Upper lobe of left lung (tissue), 6 donors: ENCODE measurements at regions not wholly inside any gene's neighbourhood (a gene's known extent, or its start where the extent isn't known, plus 50 kb on each side); places are given as distances from the start of the nearest gene placed in this dataset.

Experiments
- ATAC-seq, 2 donors: fragments of 200-7000 bp; cut with Tn5 transposase; one replicate each; pipeline ENCODE4 v1.9.1; 2022; ENCODE audit warnings: mild to moderate bottlenecking in 2 of 2, moderate library complexity in 2 of 2; ENCODE audit not compliant: low FRiP score in 2 of 2
- DNase-seq, 2 donors: peaks; one replicate each; pipeline ENCODE4 v3.0.0-alpha.2; 2019 to 2020
- H3K27ac ChIP-seq, 4 donors: fragments of 200-600 bp; sonication (generic); one replicate each; pipeline ENCODE4 v1.5.1; 2016 to 2019
- H3K27me3 ChIP-seq, 4 donors: fragments of 200-600 bp; sonication (generic); one replicate each; pipeline ENCODE4 v1.5.1; 2017 to 2019
- H3K36me3 ChIP-seq, 4 donors: fragments of 200-600 bp; sonication (generic); one replicate each; pipeline ENCODE4 v1.5.1; 2016 to 2019
- H3K4me1 ChIP-seq, 4 donors: fragments of 200-600 bp; sonication (generic); one replicate each; pipeline ENCODE4 v1.5.1; 2018 to 2019
- H3K4me3 ChIP-seq, 4 donors: fragments of 200-600 bp; sonication (generic); one replicate each; pipeline ENCODE4 v1.5.1; 2017 to 2019; ENCODE audit warnings: mild to moderate bottlenecking in 2 of 4, moderate library complexity in 1 of 4
- H3K9me3 ChIP-seq, 4 donors: fragments of 200-600 bp; sonication (generic); one replicate each; pipeline ENCODE4 v1.5.1; 2018 to 2019
- CTCF ChIP-seq, 6 experiments: fragments of 450-650 bp in 4 of 6; fragments of 200-600 bp in 2 of 6; sonication (generic) in 2 of 6; IDR thresholded peaks; one replicate each; pipeline ENCODE4 v1.5.1; 2016 to 2019; ENCODE audit warnings: antibody characterized with exemption in 6 of 6
- EP300 ChIP-seq, 4 donors: sonication (generic); formaldehyde crosslinking; IDR thresholded peaks; one replicate each; pipeline ENCODE4 v1.5.1; 2017; ENCODE audit warnings: antibody characterized with exemption in 4 of 4, control low read depth in 2 of 4
- POLR2A ChIP-seq, 4 donors: fragments of 450-650 bp; IDR thresholded peaks; one replicate each; pipeline ENCODE4 v1.5.1; 2016 to 2017; ENCODE audit warnings: antibody characterized with exemption in 4 of 4, mild to moderate bottlenecking in 2 of 4
- POLR2AphosphoS5 ChIP-seq, 2 donors: sonication (generic); formaldehyde crosslinking; IDR thresholded peaks; one replicate each; pipeline ENCODE4 v1.5.1; 2017; ENCODE audit warnings: antibody characterized with exemption in 2 of 2
- WGBS, 2 donors: methylation state at CpG; one replicate each; pipeline ENCODE4 v1.1.5; 2017 to 2018; 5-methylcytosine and 5-hydroxymethylcytosine counted together
- donor health status: DM: no; HTN: no; CAD: no; lungs with moderate emphysema.
- donor health status: DM: no; HTN: yes; CAD: no; lungs with severe emphysema.

GRCh38 chr4:84031401-84031800 lies 467.7 kb downstream of the NKX6-1 start:
- ATAC-seq (no peak), DNase-seq (no peak)
- peaks cover 0 to 3% (median 0%) of the 10 kb centered on the region in 4 donors for H3K9me3 ChIP-seq
- no peak overlapping the region for H3K4me3 ChIP-seq
- 63% methylated on average over 4 of the region's 4 CpGs for WGBS, 2 donors
- H3K36me3 ChIP-seq, result no peaks in the 10 kb centered on the region
- H3K27me3 ChIP-seq, result no peaks in the 10 kb centered on the region
- no peak for TF ChIP-seq POLR2AphosphoS5 (IDR thresholded peaks at IDR 0.05)
- no peak for TF ChIP-seq POLR2A (IDR thresholded peaks at IDR 0.05)
- no peak for TF ChIP-seq EP300 (IDR thresholded peaks at IDR 0.05)
- TF ChIP-seq CTCF (IDR thresholded peaks at IDR 0.05), result no peak
- no peaks in the 10 kb centered on the region for H3K4me1 ChIP-seq
- no peak overlapping the region for H3K27ac ChIP-seq

- no peak for ATAC-seq
- TF ChIP-seq CTCF (IDR thresholded peaks at IDR 0.05) (no peak), POLR2AphosphoS5 (IDR thresholded peaks at IDR 0.05) (no peak), EP300 (IDR thresholded peaks at IDR 0.05) (no peak), POLR2A (IDR thresholded peaks at IDR 0.05) (no peak)
- WGBS, 2 donors, result 43 to 85% methylated on average over 2 of the region's 2 CpGs
Measured at GRCh38 chr4:84028340-84028739, 470.8 kb downstream of the NKX6-1 start.

GRCh38 chr4:84024405-84024804 lies 474.7 kb downstream of the NKX6-1 start:
- Histone ChIP-seq H3K27me3 (no peaks in the 10 kb centered on the region), H3K4me1 (no peaks in the 10 kb centered on the region), H3K4me3 (no peak overlapping the region), H3K9me3 (peaks cover 0 to 3% (median 0%) of the 10 kb centered on the region in 4 donors), H3K36me3 (no peaks in the 10 kb centered on the region), H3K27ac (no peak overlapping the region)
- DNase-seq (no peak), ATAC-seq (no peak)
- 55 to 77% methylated on average over 2 of the region's 2 CpGs for WGBS, 2 donors
- TF ChIP-seq POLR2AphosphoS5 (IDR thresholded peaks at IDR 0.05), result no peak
- TF ChIP-seq EP300 (IDR thresholded peaks at IDR 0.05), result no peak
- no peak for TF ChIP-seq POLR2A (IDR thresholded peaks at IDR 0.05)
- TF ChIP-seq CTCF (IDR thresholded peaks at IDR 0.05), result no peak

More at GRCh38 chr4:84028340-84028739, 470.8 kb downstream of the NKX6-1 start:
- Histone ChIP-seq H3K9me3 (peaks cover 0 to 3% (median 0%) of the 10 kb centered on the region in 4 donors), H3K27ac (no peak overlapping the region), H3K27me3 (no peaks in the 10 kb centered on the region), H3K4me3 (no peak overlapping the region), H3K36me3 (no peaks in the 10 kb centered on the region), H3K4me1 (no peaks in the 10 kb centered on the region)
- no peak for DNase-seq

GRCh38 chr4:84022564-84022963 lies 476.5 kb downstream of the NKX6-1 start:
- no peak for ATAC-seq
- TF ChIP-seq EP300 (IDR thresholded peaks at IDR 0.05), result no peak
- no peak for TF ChIP-seq POLR2AphosphoS5 (IDR thresholded peaks at IDR 0.05)
- no peak for TF ChIP-seq POLR2A (IDR thresholded peaks at IDR 0.05)
- no peak for TF ChIP-seq CTCF (IDR thresholded peaks at IDR 0.05)
- Histone ChIP-seq H3K9me3 (peaks cover 0 to 3% (median 0%) of the 10 kb centered on the region in 4 donors), H3K27me3 (no peaks in the 10 kb centered on the region), H3K4me1 (no peaks in the 10 kb centered on the region), H3K36me3 (no peaks in the 10 kb centered on the region), H3K4me3 (no peak overlapping the region), H3K27ac (no peak overlapping the region)
- DNase-seq, result no peak
- 66 to 82% methylated on average over 5 of the region's 5 CpGs for WGBS, 2 donors

- no peak for ATAC-seq
Measured at GRCh38 chr4:84019626-84020025, 479.5 kb downstream of the NKX6-1 start.

More at GRCh38 chr4:84019626-84020025, 479.5 kb downstream of the NKX6-1 start:
- WGBS, 2 donors, result 71 to 85% methylated on average over 2 of the region's 2 CpGs
- Histone ChIP-seq H3K27me3 (no peaks in the 10 kb centered on the region), H3K4me1 (no peaks in the 10 kb centered on the region), H3K9me3 (no peaks in the 10 kb centered on the region), H3K36me3 (no peaks in the 10 kb centered on the region), H3K4me3 (no peak overlapping the region), H3K27ac (no peak overlapping the region)
- DNase-seq, result no peak
- TF ChIP-seq CTCF (IDR thresholded peaks at IDR 0.05), result no peak
- TF ChIP-seq POLR2A (IDR thresholded peaks at IDR 0.05), result no peak
- TF ChIP-seq POLR2AphosphoS5 (IDR thresholded peaks at IDR 0.05), result no peak
- no peak for TF ChIP-seq EP300 (IDR thresholded peaks at IDR 0.05)
